ENCODE measurements at regions not wholly inside any gene's neighbourhood (a gene's known extent, or its start where the extent isn't known, plus 50 kb on each side); places are given as distances from the start of the nearest gene placed in this dataset.

- CTCF ChIA-PET, result no interaction called here
- Histone ChIP-seq H3K27ac (no peak overlapping the region), H3K9me3 (no peaks in the 10 kb centered on the region), H3K4me2 (no peak overlapping the region), H3K4me1 (no peaks in the 10 kb centered on the region), H3K4me3 (no peak overlapping the region)
- WGBS (ENCODE audit: missing lambda C conversion rate), result 1% methylated on average over 3 of the region's 3 CpGs
- ATAC-seq, result no peak
- FAIRE-seq, result no peak
- no peak for TF ChIP-seq ZFP36 (IDR thresholded peaks at IDR 0.05; ENCODE audit: borderline replicate concordance, partially characterized antibody)
- TF ChIP-seq EHMT2 (IDR thresholded peaks at IDR 0.05; ENCODE audit: low read depth), result no peak
- no peak for TF ChIP-seq MAX (IDR thresholded peaks at IDR 0.05)
- TF ChIP-seq BHLHE40 (IDR thresholded peaks at IDR 0.05; ENCODE audit: low read depth, low read length), result no peak
- no peak for TF ChIP-seq NFE2L2 (conservative IDR thresholded peaks at IDR 0.05; ENCODE audit: low read length)
- TF ChIP-seq KDM1A (IDR thresholded peaks at IDR 0.05; ENCODE audit: low read depth), result no peak
- no peak for TF ChIP-seq POLR2A (IDR thresholded peaks at IDR 0.05; ENCODE audit: low read length)
- TF ChIP-seq CHD2 (IDR thresholded peaks at IDR 0.05; ENCODE audit: low read length, partially characterized antibody), result no peak
- no peak for TF ChIP-seq CBX8 (IDR thresholded peaks at IDR 0.05)
- TF ChIP-seq JUN (IDR thresholded peaks at IDR 0.05), result no peak
- no peak for TF ChIP-seq HEYL (CRISPR knock-in tag; IDR thresholded peaks at IDR 0.05)
- TF ChIP-seq HOXA7 (CRISPR knock-in tag; IDR thresholded peaks at IDR 0.05), result no peak
- TF ChIP-seq ATOH8 (CRISPR knock-in tag; IDR thresholded peaks at IDR 0.05; ENCODE audit: low read depth), result no peak
- no peak for TF ChIP-seq ZSCAN20 (CRISPR knock-in tag; IDR thresholded peaks at IDR 0.05)
- no peak for TF ChIP-seq SREBF2 (IDR thresholded peaks at IDR 0.05)
- POLR2A ChIA-PET, result no interaction called here
- DNase-seq (ENCODE audit: low read depth in 1 of 2, low spot score in 1 of 2), result no peak
These were observed 296.3 kb upstream of the EPHA3 start for GRCh38 chr3:88811096-88811495.

GRCh38 chr3:88812576-88812975 is 294.8 kb upstream of the EPHA3 start:
- ATAC-seq (no peak), DNase-seq (ENCODE audit: low read depth in 1 of 2, low spot score in 1 of 2) (no peak), FAIRE-seq (no peak)
- Histone ChIP-seq H3K9me3 (no peaks in the 10 kb centered on the region), H3K4me1 (no peaks in the 10 kb centered on the region), H3K27ac (no peak overlapping the region), H3K4me2 (no peak overlapping the region), H3K4me3 (no peak overlapping the region)
- CTCF ChIA-PET, result no interaction called here
- POLR2A ChIA-PET, result no interaction called here
- TF ChIP-seq CTCF (IDR thresholded peaks at IDR 0.05) (no peak), RCOR1 (IDR thresholded peaks at IDR 0.05; ENCODE audit: low read depth, low read length) (no peak), RARB (CRISPR knock-in tag; IDR thresholded peaks at IDR 0.05) (no peak), MYC (IDR thresholded peaks at IDR 0.05; ENCODE audit: borderline replicate concordance, low read length) (no peak), ZFP36 (IDR thresholded peaks at IDR 0.05; ENCODE audit: borderline replicate concordance, partially characterized antibody) (no peak), REST (IDR thresholded peaks at IDR 0.05) (no peak), BCL3 (IDR thresholded peaks at IDR 0.05) (no peak), POLR2AphosphoS2 (conservative IDR thresholded peaks at IDR 0.05; ENCODE audit: low read length) (no peak), FOSB (CRISPR knock-in tag; IDR thresholded peaks at IDR 0.05) (no peak), SMC3 (IDR thresholded peaks at IDR 0.05) (no peak), KDM1A (IDR thresholded peaks at IDR 0.05; ENCODE audit: low read depth) (no peak), JUN (IDR thresholded peaks at IDR 0.05) (no peak), NPAS2 (CRISPR knock-in tag; IDR thresholded peaks at IDR 0.05; ENCODE audit: borderline replicate concordance) (no peak), CEBPB (IDR thresholded peaks at IDR 0.05) (no peak), HOXA7 (CRISPR knock-in tag; IDR thresholded peaks at IDR 0.05) (no peak), CBX2 (IDR thresholded peaks at IDR 0.05; ENCODE audit: borderline replicate concordance, low read depth) (no peak), HEYL (CRISPR knock-in tag; IDR thresholded peaks at IDR 0.05) (no peak), CHD4 (IDR thresholded peaks at IDR 0.05; ENCODE audit: borderline replicate concordance) (no peak), ZSCAN20 (CRISPR knock-in tag; IDR thresholded peaks at IDR 0.05) (no peak)
- 41% methylated on average over 5 of the region's 5 CpGs for WGBS (ENCODE audit: missing lambda C conversion rate)
